Activated naive CD4-positive, alpha-beta T cell treated with anti-CD3 and anti-CD28 coated beads, Interleukin-2, amount 50 U/mL, for 24 hours (primary cell): ENCODE measurements at regions not wholly inside any gene's neighbourhood (a gene's known extent, or its start where the extent isn't known, plus 50 kb on each side); places are given as distances from the start of the nearest gene placed in this dataset.

ENCODE experiments used
- H3K27ac Mint-ChIP-seq: one replicate; pipeline ENCODE4 v1.8.0; 2021; ENCODE audit warnings: mild to moderate bottlenecking, mixed read lengths
- H3K27me3 Mint-ChIP-seq: one replicate; pipeline ENCODE4 v1.8.0; 2021; ENCODE audit warnings: mixed read lengths
- H3K36me3 Mint-ChIP-seq: one replicate; pipeline ENCODE4 v1.8.0; 2021; ENCODE audit warnings: mixed read lengths
- H3K4me1 Mint-ChIP-seq: one replicate; pipeline ENCODE4 v1.8.0; 2021; ENCODE audit warnings: mixed read lengths
- H3K4me3 Mint-ChIP-seq: one replicate; pipeline ENCODE4 v1.8.0; 2021; ENCODE audit warnings: mild to moderate bottlenecking, mixed read lengths
- H3K9me3 Mint-ChIP-seq: one replicate; pipeline ENCODE4 v1.8.0; 2021; ENCODE audit warnings: mixed read lengths

- Mint-ChIP-seq H3K27ac (no peak overlapping the region), H3K4me1 (peaks cover 6% of the 10 kb centered on the region), H3K4me3 (no peak overlapping the region), H3K9me3 (no peaks in the 10 kb centered on the region), H3K27me3 (peaks cover 9% of the 10 kb centered on the region), H3K36me3 (no peaks in the 10 kb centered on the region)
These were observed 140.0 kb upstream of the TCERG1L start for GRCh38 chr10:131451407-131452015.

- Mint-ChIP-seq H3K27me3 (peaks cover 9% of the 10 kb centered on the region), H3K4me1 (peaks cover 6% of the 10 kb centered on the region), H3K4me3 (no peak overlapping the region), H3K27ac (no peak overlapping the region), H3K9me3 (no peaks in the 10 kb centered on the region), H3K36me3 (no peaks in the 10 kb centered on the region)
These were observed 141.6 kb upstream of the TCERG1L start for GRCh38 chr10:131452926-131453720.

GRCh38 chr10:131453721-131454634 is 142.5 kb upstream of the TCERG1L start:
- no peaks in the 10 kb centered on the region for H3K36me3 Mint-ChIP-seq
- H3K27ac Mint-ChIP-seq, result no peak overlapping the region
- H3K9me3 Mint-ChIP-seq, result no peaks in the 10 kb centered on the region
- H3K4me1 Mint-ChIP-seq, result peaks cover 6% of the 10 kb centered on the region
- peak overlapping the region; percentile 51 for H3K4me3 Mint-ChIP-seq
- H3K27me3 Mint-ChIP-seq, result peaks cover 9% of the 10 kb centered on the region

- H3K9me3 Mint-ChIP-seq, result no peaks in the 10 kb centered on the region
- H3K27me3 Mint-ChIP-seq, result peaks cover 9% of the 10 kb centered on the region
- no peak overlapping the region for H3K4me3 Mint-ChIP-seq
- no peak overlapping the region for H3K27ac Mint-ChIP-seq
- H3K36me3 Mint-ChIP-seq, result no peaks in the 10 kb centered on the region
- H3K4me1 Mint-ChIP-seq, result peaks cover 6% of the 10 kb centered on the region
These were observed 144.9 kb upstream of the TCERG1L start for GRCh38 chr10:131456411-131456810.

- Mint-ChIP-seq H3K27ac (no peak overlapping the region), H3K9me3 (no peaks in the 10 kb centered on the region), H3K4me3 (no peak overlapping the region), H3K27me3 (no peaks in the 10 kb centered on the region), H3K36me3 (no peaks in the 10 kb centered on the region), H3K4me1 (no peaks in the 10 kb centered on the region)
These were observed 149.6 kb upstream of the TCERG1L start for GRCh38 chr10:131461093-131461492.

GRCh38 chr10:131464789-131465188 is 153.3 kb upstream of the TCERG1L start:
- H3K9me3 Mint-ChIP-seq, result no peaks in the 10 kb centered on the region

GRCh38 chr10:131469551-131469950 is 158.0 kb upstream of the TCERG1L start:
- peaks cover 1% of the 10 kb centered on the region for H3K27me3 Mint-ChIP-seq
- no peaks in the 10 kb centered on the region for H3K9me3 Mint-ChIP-seq
- H3K27ac Mint-ChIP-seq, result no peak overlapping the region
- no peaks in the 10 kb centered on the region for H3K4me1 Mint-ChIP-seq
- no peak overlapping the region for H3K4me3 Mint-ChIP-seq
- no peaks in the 10 kb centered on the region for H3K36me3 Mint-ChIP-seq

More at GRCh38 chr10:131464789-131465188, 153.3 kb upstream of the TCERG1L start:
- H3K27ac Mint-ChIP-seq, result no peak overlapping the region
- peaks cover 1% of the 10 kb centered on the region for H3K27me3 Mint-ChIP-seq
- no peak overlapping the region for H3K4me3 Mint-ChIP-seq
- no peaks in the 10 kb centered on the region for H3K4me1 Mint-ChIP-seq
- H3K36me3 Mint-ChIP-seq, result no peaks in the 10 kb centered on the region

- H3K9me3 Mint-ChIP-seq, result no peaks in the 10 kb centered on the region
- no peaks in the 10 kb centered on the region for H3K4me1 Mint-ChIP-seq
- no peak overlapping the region for H3K4me3 Mint-ChIP-seq
- no peaks in the 10 kb centered on the region for H3K36me3 Mint-ChIP-seq
- no peak overlapping the region for H3K27ac Mint-ChIP-seq
- peaks cover 1% of the 10 kb centered on the region for H3K27me3 Mint-ChIP-seq
These were observed 162.1 kb upstream of the TCERG1L start for GRCh38 chr10:131473645-131474044.

- Mint-ChIP-seq H3K36me3 (no peaks in the 10 kb centered on the region), H3K27ac (no peak overlapping the region), H3K4me1 (no peaks in the 10 kb centered on the region), H3K27me3 (no peaks in the 10 kb centered on the region), H3K9me3 (no peaks in the 10 kb centered on the region), H3K4me3 (no peak overlapping the region)
These were observed 162.9 kb upstream of the TCERG1L start for GRCh38 chr10:131474416-131474815.

GRCh38 chr10:131475043-131475442 is 163.5 kb upstream of the TCERG1L start:
- H3K9me3 Mint-ChIP-seq, result no peaks in the 10 kb centered on the region
- H3K27me3 Mint-ChIP-seq, result peaks cover under 1% of the 10 kb centered on the region
- no peak overlapping the region for H3K27ac Mint-ChIP-seq

GRCh38 chr10:131475803-131476202 is 164.3 kb upstream of the TCERG1L start:
- no peak overlapping the region for H3K4me3 Mint-ChIP-seq
- H3K27ac Mint-ChIP-seq, result no peak overlapping the region
- no peaks in the 10 kb centered on the region for H3K36me3 Mint-ChIP-seq
- no peaks in the 10 kb centered on the region for H3K9me3 Mint-ChIP-seq
- no peaks in the 10 kb centered on the region for H3K4me1 Mint-ChIP-seq
- peaks cover 1% of the 10 kb centered on the region for H3K27me3 Mint-ChIP-seq

More at GRCh38 chr10:131475043-131475442, 163.5 kb upstream of the TCERG1L start:
- Mint-ChIP-seq H3K4me1 (no peaks in the 10 kb centered on the region), H3K4me3 (no peak overlapping the region), H3K36me3 (no peaks in the 10 kb centered on the region)

GRCh38 chr10:131477457-131478121 is 166.1 kb upstream of the TCERG1L start:
- Mint-ChIP-seq H3K27ac (no peak overlapping the region), H3K9me3 (no peaks in the 10 kb centered on the region), H3K27me3 (peaks cover 4% of the 10 kb centered on the region), H3K4me1 (no peaks in the 10 kb centered on the region), H3K4me3 (no peak overlapping the region), H3K36me3 (no peaks in the 10 kb centered on the region)

- Mint-ChIP-seq H3K36me3 (no peaks in the 10 kb centered on the region), H3K4me3 (no peak overlapping the region), H3K27me3 (peaks cover 4% of the 10 kb centered on the region), H3K27ac (no peak overlapping the region), H3K4me1 (no peaks in the 10 kb centered on the region), H3K9me3 (no peaks in the 10 kb centered on the region)
These were observed 167.0 kb upstream of the TCERG1L start for GRCh38 chr10:131478377-131478989.

- Mint-ChIP-seq H3K4me3 (no peak overlapping the region), H3K4me1 (no peaks in the 10 kb centered on the region), H3K27me3 (peaks cover 4% of the 10 kb centered on the region), H3K36me3 (no peaks in the 10 kb centered on the region), H3K27ac (no peak overlapping the region), H3K9me3 (no peaks in the 10 kb centered on the region)
These were observed 168.5 kb upstream of the TCERG1L start for GRCh38 chr10:131480066-131480465.

GRCh38 chr10:131480861-131481260 is 169.3 kb upstream of the TCERG1L start:
- no peaks in the 10 kb centered on the region for H3K9me3 Mint-ChIP-seq
- no peaks in the 10 kb centered on the region for H3K36me3 Mint-ChIP-seq
- H3K4me3 Mint-ChIP-seq, result no peak overlapping the region
- no peaks in the 10 kb centered on the region for H3K4me1 Mint-ChIP-seq
- no peak overlapping the region for H3K27ac Mint-ChIP-seq
- H3K27me3 Mint-ChIP-seq, result peaks cover 4% of the 10 kb centered on the region
